ENCODE measurements at regions not wholly inside any gene's neighbourhood (a gene's known extent, or its start where the extent isn't known, plus 50 kb on each side); places are given as distances from the start of the nearest gene placed in this dataset.
"Not testable (repeated sequence)": the region's sequence is repeated elsewhere in the genome, so short reads cannot be mapped to it uniquely, and the experiment has no call there.

DNA sequence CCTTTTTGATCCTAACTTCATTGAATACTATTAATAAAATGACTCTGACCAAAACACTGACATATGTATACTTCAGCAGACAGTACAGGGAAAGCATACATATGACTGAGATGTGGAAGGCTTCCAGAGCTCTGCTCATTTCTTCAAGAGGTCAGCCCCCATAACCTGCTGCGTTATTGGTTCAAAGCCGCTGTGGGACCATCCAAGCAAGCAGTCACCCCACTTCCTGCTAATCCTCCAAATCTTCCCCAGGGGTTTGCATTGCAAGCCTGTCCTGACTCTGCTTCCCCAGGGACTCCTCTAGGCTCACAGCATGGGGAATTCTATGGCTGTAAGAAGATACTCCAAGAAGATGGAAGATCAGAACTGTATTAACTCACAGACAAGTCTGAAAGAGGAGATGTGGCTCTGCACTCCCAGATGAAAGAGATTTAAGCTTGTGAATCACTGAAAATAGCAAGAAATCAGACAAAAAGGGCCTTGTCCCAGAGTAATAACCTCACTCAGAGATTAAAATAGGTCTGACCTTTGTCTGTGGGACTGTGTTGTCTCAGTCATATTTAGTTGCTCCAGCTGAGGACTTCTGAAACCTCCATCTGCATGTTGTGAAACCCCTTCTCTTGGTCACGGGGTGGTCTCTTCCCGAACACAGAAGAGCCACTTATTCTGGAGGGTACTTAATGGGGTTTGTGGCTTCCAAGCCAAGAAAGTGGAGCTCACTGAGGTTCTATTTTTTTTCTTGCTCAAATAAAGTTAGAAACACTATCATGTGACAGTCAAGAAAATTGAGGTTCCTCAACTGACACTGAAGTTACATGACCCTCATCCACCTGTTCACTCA, 101.5 kb upstream of the MARCKS start:
- FAIRE-seq: no peak

GRCh38 chr6:113756290-113756665, 100.9 kb upstream of the MARCKS start:
- no peak for FAIRE-seq

DNA sequence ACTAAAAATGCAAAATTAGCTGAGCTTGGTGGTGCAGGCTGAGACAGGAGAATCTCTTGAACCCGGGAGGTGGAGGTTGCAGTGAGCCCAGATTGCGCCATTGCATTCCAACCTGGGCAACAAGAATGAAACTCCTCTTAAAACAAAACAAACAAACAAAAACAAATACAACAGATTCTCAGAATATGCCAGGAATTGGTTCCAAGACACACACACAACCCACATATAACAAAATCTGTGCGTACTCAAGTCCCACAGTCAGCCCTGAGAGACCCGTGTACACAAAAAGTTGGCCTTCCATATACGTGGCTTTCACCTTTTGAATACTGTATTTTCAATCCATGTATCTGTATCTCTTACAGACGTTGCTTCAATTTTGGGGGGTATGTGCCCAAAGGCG, 98.9 kb upstream of the MARCKS start:
- FAIRE-seq: no peak

DNA sequence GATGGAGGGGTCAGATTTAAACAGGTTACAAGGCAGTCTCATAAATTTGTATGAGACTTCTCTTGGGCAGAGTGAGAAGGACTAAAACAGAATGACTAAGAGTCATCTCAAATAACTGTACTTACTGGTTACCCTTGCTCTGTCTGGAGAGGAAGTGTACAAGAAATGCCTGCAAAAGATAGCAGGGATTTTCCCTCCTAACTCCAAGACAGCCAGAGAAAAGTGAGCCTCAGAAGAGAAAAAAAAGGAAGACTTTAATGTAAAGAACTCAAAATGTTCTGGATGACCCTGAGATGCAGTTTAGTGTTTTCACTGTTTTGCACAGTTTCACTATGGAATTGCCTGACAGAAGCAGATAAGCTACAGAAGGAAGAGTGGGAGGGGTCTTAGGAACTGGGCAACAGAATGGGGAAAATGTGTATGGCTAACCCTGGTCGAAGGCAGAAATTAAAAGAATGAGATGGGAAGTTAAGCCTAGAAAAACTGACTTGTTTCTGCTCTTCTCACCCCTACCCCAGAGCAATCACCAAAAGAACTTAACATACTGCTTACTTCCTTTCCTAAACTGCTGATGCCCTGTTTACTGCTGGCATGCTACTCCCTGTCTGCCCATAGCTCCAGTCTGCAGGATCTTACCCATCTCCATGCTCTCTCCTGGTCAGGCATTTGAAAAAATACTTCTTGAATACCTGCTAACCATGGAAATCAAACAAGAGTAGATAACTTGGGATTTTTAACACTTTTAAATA, 98.1 kb upstream of the MARCKS start:
- FAIRE-seq: no peak

DNA sequence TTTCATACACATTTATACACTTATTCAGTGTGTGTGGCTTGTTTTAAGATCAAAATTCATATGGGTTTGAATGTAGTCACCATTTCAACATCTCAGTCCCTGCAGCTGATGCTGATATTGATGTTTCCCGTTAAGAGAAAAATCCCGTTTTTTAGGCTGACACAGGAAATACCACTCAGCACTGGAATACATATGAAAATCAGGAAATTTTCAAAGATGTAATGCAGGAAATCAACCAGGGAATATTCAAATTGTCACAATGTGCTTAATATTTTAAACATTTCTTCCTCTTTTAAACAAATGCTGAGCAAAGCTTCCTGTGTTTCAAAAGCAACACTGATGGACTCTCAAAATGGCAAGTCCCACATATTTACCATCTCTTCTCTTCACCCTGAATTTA, 94.5 kb upstream of the MARCKS start:
- no peak for FAIRE-seq

DNA sequence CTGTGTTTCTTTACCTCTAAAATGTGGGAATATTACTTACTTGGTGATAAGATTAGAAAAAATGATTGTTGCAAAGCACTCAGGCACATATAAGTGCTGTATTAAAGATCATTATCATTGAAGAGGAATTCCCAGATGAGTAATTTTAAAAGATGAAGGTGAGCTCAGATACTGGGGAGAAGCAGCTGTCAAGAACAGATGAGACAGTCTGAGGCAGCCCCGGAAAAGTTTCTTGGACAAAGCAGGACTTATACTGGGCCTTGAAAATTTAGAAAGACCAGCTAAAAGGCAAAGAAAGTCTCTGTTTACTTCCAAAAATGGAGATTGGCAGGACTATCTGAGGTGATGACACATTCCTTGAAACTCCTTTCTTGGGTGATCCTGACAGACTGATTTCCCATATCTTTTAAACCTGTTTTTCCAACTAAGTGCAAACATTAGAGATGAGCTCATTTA, 93.8 kb upstream of the MARCKS start:
- FAIRE-seq: no peak

- no peak for FAIRE-seq
Observed at GRCh38 chr6:113763876-113764275, 93.3 kb upstream of the MARCKS start.

DNA sequence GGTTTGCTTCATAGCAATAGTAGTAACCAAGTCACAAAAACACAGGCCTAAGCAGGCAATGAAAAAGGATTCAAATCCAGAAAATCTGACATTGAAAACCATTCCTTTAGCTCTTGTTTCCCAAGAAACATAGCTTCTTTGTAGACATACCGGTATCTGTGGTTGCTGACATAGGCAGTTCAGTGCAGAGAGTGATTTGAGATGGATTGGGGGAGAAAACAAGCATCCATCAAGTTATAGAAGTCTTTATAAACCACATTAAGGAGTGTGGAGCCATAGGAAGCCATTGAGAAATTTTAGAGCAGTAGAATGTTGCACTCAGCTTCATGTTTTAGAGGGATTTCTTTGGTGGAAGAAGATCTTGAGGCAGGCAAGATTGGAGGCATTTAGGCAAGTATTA, 91.2 kb upstream of the MARCKS start:
- no peak for FAIRE-seq

GRCh38 chr6:113767985-113768384, 89.2 kb upstream of the MARCKS start:
- FAIRE-seq: no peak

DNA sequence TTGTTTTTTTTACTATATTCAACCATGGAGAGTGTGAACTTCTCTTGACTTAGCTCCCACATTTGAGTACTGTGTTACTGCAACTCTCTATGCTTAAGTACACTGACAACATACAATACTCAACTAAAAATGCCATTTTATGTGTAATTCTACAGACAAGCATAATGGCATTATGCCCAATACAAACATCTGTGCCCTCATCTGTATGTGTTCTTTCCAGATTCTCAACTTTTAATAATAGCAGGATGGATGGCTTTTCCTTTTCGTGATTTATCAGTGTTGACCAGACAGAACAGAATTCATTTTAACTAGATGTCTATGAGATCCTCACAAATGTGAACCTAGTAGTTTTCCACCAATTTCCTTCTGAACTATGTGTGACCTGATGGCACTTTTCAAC, 84.2 kb upstream of the MARCKS start:
- no peak for FAIRE-seq

DNA sequence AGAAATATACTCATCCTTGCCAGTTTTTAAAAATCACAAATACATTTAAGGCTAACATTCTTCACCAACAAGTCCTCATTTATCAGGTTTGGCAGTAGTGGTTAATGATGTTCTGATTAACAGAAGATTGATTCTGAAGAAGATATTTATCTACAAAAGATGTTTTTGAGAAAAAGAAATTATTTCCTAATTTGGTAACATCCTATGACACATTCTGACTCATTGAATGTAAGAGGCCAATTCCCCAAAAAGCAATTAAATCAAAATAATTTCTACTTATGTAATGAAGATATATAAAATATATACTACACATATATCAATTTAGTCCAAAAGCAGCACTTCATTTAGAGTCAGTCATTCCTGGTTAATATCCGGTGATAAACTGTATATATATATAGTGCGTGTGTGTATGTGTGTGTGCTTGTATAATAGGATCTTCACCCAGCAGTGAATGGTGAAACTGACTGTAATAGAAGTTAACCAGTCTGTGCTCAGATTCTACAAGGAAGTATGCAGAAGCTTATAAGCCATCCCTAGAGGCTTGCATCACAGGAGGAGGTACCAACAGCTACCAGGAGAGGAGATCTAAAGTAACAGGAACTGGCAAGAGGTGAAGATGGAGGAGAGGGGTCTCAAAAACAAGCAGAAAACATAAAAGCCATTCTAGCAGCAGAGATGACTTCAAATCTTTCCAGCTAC, 82.9 kb upstream of the MARCKS start:
- no peak for FAIRE-seq

DNA sequence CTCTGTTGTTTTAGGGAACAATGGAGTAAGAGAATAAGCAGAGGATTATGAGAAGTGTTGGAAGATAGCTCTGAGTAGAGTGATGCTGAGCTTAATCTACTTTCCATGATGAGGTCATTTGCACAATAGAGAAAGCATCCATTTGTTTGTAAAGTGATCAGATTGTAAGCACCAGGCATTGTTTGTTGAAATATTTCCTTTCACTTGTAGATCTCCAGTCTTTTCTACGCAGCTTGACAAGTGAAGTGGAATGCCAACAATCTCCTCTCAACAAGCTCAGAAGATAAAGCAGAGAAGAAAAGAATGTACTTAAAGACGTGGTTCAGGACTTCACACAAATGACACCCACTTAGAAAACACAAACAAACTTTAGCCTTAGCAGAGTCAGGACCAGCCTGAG, 80.1 kb upstream of the MARCKS start:
- no peak for FAIRE-seq

DNA sequence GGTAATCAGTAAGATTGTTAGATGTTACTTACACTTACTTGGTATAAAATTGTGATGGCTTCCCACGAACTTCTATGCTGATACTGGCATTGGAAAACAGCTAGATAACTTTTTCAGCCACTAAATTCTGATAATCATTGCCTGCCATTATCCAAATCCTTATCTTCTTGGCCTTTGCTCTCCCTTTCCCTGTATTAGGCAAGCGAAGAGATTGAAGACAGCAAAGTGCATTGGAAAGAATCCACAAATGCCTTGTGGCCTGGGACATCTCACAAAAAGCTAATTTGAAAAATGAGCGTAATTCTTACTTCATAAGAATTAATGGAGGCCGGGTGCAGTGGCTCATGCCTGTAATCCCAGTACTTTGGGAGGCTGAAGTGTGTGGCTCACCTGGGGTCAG, 79.5 kb upstream of the MARCKS start:
- FAIRE-seq: no peak

GRCh38 chr6:113779656-113780055, 77.5 kb upstream of the MARCKS start:
- no peak for FAIRE-seq

DNA sequence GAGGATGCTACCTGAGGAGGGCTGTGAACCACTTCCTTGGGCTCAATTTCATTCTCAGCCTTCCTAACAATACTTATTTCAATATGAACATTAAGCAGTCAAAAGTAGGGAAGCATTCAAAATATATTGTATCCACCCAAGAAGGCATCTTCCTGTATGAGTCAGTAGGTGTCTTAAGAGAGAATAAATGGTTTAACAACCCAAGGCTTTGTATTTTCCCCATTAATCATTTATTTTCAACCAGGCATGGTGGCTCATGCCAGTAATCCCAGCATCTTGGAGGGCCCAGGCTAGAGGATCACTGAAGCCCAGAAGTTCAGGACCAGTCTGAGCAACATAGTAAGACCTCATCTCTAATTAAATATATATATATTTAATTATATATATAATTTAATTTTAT, 74.5 kb upstream of the MARCKS start:
- no peak for FAIRE-seq

DNA sequence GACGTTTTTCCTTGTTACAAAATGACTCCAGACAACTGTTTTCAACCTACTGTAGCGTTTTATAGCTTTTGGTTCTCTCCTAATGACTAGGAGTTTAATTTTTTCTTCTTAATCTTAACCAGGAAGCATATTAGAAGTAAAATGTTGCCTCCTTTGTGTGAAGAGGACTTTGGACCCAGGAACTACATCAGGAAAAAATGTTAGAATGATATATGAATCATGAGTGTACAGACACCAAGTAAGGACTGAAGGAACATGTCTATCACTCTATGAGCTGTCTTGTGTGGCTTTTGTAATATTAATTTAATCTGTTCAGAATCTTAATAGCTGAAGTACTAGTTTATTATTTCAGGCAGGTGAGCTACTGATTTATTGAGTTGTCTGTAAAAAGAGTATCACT, 71.0 kb upstream of the MARCKS start:
- FAIRE-seq: no peak

DNA sequence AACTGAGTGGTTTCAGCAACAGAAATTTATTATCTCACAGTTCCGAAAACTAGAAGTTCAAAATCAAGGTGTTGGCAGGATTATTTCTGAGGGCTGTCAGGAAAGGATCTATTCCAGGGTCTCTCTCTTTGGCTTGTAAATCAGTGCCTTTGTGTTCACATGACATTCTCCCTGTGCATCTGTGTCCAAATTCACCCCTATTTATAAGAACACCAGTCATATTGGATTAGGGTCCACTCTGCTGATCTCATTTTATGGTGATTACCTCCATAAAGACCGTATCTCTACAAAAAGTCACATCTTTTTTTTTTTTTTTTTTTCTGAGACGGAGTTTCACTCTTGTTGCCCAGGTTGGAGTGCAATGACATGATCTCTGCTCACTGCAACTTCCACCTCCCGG, 68.6 kb upstream of the MARCKS start:
- no peak for FAIRE-seq

- FAIRE-seq: not testable (repeated sequence)
Observed at GRCh38 chr6:113791225-113791624, 65.9 kb upstream of the MARCKS start.

DNA sequence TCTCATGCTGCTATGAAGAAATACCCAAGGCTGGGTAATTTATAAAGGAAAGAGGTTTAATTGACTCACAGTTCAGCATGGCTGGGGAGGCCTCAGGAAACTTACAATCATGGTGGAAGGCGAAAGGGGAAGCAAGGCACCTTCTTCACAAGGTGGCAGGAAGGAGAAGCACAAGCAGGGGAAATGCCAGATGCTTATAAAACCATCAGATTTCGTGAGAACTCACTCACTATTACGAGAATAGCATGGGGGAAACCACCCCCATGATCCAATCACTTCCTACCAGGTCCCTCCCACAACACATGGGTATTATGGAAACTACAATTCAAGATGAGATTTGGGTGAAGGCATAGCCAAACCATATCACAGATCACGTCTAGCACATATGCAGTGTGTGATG, 61.8 kb upstream of the MARCKS start:
- not testable (repeated sequence) for FAIRE-seq

- FAIRE-seq: no peak
Observed at GRCh38 chr6:113796038-113796437, 61.1 kb upstream of the MARCKS start.

DNA sequence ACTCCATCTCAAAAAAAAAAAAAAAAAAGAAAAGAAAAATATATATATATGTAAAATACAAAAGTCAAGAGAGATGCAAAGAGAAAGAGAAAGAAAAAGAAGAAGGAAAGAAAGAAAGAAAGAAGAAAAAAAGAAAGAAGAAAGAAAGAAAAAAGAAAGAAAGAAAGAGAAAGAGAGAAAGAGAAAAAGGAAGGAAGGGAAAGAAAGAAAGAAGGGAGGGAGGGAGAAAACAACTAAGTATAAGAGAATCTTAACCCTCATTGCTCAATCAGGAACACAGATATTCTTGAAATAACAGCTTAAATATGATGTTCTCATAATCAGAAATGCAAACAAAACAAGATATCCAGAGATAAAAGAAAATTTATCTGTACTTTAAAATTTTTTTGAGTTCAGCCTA, 54.4 kb upstream of the MARCKS start:
- FAIRE-seq: no peak

GRCh38 chr6:113805173-113805790, 51.9 kb upstream of the MARCKS start:
- FAIRE-seq: no peak

DNA sequence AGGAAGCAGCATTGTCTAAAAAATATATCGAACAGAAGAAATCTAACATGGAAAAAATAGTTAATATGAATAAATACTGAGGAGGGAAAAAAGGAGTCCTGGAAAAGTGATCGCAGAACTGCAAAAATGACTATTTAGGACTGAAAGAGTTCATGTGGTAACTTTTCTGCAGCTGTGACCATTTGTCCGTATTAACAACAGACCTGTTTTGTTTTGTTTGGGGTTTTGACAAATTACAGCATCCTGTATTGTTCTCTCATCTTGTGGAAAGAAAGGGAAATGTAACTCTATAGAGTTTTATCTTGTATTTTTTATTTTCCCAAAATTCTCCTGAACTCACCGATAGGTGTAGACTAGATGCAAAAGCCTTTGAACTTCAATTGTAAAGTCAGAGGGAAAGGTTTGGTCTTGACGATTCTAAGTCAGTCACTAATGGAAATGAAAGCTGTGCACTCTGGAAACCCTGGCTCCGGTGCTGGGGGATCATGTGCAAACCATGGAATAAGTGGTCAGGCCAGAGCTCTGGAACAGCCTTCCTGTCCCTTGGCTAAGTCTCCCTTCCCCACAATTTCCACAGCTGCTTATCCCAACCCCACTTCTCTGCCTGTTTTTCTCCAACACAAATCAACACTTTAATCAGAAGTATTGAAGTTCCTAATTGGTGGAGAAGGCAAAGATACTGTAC, 51.2 kb upstream of the MARCKS start:
- no peak for FAIRE-seq
